Esophagus squamous epithelium (tissue), 4 donors: ENCODE measurements at regions not wholly inside any gene's neighbourhood (a gene's known extent, or its start where the extent isn't known, plus 50 kb on each side); places are given as distances from the start of the nearest gene placed in this dataset.
"Not testable (repeated sequence)": the region's sequence is repeated elsewhere in the genome, so short reads cannot be mapped to it uniquely, and the experiment has no call there.

Experiments used
- POLR2A ChIP-seq, 4 donors: fragments of 450-650 bp; IDR thresholded peaks; one replicate each; pipeline ENCODE4 v1.6.1; 2017; ENCODE audit warnings: antibody characterized with exemption in 4 of 4, mild to moderate bottlenecking in 4 of 4, moderate library complexity in 3 of 4
- TF ChIP-seq, protein P1 (sequence below), 6 experiments: fragments of 450-650 bp in 4 of 6; fragments of 200-600 bp in 2 of 6; sonication (generic) in 2 of 6; IDR thresholded peaks; one replicate each; pipeline ENCODE4 v1.5.1; 2016 to 2019; ENCODE audit warnings: antibody characterized with exemption in 6 of 6, mild to moderate bottlenecking in 4 of 6, moderate library complexity in 4 of 6

DNA sequence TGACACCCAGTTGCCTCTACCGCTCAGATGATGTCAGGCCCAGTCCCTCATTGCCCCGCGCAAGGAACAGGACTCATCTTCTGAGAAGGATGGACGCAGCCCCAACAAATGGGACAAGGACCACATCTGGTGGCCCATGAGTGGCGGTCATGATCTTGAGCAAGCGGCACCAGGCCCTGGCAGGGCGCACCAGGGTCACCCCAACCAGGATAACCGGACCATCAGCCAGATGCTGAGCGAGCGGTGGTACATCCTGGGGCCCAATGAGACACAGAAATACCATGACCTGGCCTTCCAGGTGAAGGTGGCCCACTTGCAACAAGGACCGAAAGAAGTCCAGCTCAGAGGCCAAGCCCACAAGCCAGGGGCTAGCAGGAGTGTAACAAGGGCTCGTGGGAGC lies 102.3 kb upstream of the TP53BP2 start:
- TF ChIP-seq, protein P1, sequence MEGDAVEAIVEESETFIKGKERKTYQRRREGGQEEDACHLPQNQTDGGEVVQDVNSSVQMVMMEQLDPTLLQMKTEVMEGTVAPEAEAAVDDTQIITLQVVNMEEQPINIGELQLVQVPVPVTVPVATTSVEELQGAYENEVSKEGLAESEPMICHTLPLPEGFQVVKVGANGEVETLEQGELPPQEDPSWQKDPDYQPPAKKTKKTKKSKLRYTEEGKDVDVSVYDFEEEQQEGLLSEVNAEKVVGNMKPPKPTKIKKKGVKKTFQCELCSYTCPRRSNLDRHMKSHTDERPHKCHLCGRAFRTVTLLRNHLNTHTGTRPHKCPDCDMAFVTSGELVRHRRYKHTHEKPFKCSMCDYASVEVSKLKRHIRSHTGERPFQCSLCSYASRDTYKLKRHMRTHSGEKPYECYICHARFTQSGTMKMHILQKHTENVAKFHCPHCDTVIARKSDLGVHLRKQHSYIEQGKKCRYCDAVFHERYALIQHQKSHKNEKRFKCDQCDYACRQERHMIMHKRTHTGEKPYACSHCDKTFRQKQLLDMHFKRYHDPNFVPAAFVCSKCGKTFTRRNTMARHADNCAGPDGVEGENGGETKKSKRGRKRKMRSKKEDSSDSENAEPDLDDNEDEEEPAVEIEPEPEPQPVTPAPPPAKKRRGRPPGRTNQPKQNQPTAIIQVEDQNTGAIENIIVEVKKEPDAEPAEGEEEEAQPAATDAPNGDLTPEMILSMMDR (IDR thresholded peaks at IDR 0.05): not testable (repeated sequence)
- TF ChIP-seq POLR2A (IDR thresholded peaks at IDR 0.05): not testable (repeated sequence)
